GM23338 (cell line): ENCODE measurements at regions not wholly inside any gene's neighbourhood (a gene's known extent, or its start where the extent isn't known, plus 50 kb on each side); places are given as distances from the start of the nearest gene placed in this dataset.

Experiments used
- ATAC-seq: fragments of 200-7000 bp; cut with Tn5 transposase; 3 replicates; pipeline ENCODE4 v1.9.1; 2020
- DNase-seq: peaks from one replicate; pipeline ENCODE4 v3.0.0-alpha.2; 2015; ENCODE audit warnings: low spot score
- H2AFZ ChIP-seq: fragments of 200-600 bp; sonication (generic); 2 replicates; pipeline ENCODE4 v1.8.0; 2016; ENCODE audit warnings: antibody characterized with exemption, mild to moderate bottlenecking, moderate library complexity
- H3F3A ChIP-seq: fragments of 200-600 bp; sonication (generic); replicated peaks from 2 replicates; pipeline ENCODE4 v1.8.0; 2017; ENCODE audit warnings: antibody characterized with exemption, mixed run types, low read depth
- H3K27ac ChIP-seq: fragments of 200-600 bp; sonication (generic); 2 replicates; pipeline ENCODE4 v1.6.1; 2016; ENCODE audit warnings: low read depth
- H3K27me3 ChIP-seq: fragments of 200-600 bp; sonication (generic); 2 replicates; pipeline ENCODE4 v1.8.0; 2016; ENCODE audit warnings: mild to moderate bottlenecking, mixed run types, moderate library complexity; ENCODE audit not compliant: insufficient read depth
- H3K36me3 ChIP-seq: fragments of 200-600 bp; sonication (generic); 2 replicates; pipeline ENCODE4 v1.8.0; 2016; ENCODE audit warnings: mild to moderate bottlenecking; ENCODE audit not compliant: insufficient read depth
- H3K4me1 ChIP-seq: fragments of 200-600 bp; sonication (generic); 2 replicates; pipeline ENCODE4 v1.8.0; 2016; ENCODE audit warnings: mild to moderate bottlenecking, moderate library complexity; ENCODE audit not compliant: insufficient read depth
- H3K4me2 ChIP-seq: fragments of 200-600 bp; sonication (generic); 2 replicates; pipeline ENCODE4 v1.7.1; 2017; ENCODE audit warnings: mixed run types
- H3K4me3 ChIP-seq: fragments of 200-600 bp; sonication (generic); 2 replicates; pipeline ENCODE4 v1.6.1; 2016; ENCODE audit warnings: mixed run types
- H3K79me2 ChIP-seq: fragments of 200-600 bp; sonication (generic); replicated peaks from 2 replicates; pipeline ENCODE4 v1.8.0; 2017; ENCODE audit warnings: mild to moderate bottlenecking; ENCODE audit not compliant: insufficient read depth
- H3K9me2 ChIP-seq: fragments of 200-600 bp; sonication (generic); 2 replicates; pipeline ENCODE4 v1.8.0; 2017; ENCODE audit not compliant: insufficient read depth
- H4K20me1 ChIP-seq: fragments of 200-600 bp; sonication (generic); replicated peaks from 2 replicates; pipeline ENCODE4 v1.8.0; 2017; ENCODE audit warnings: mild to moderate bottlenecking; ENCODE audit not compliant: insufficient read depth
- H3K27ac Mint-ChIP-seq: 2 replicates; pipeline ENCODE4 v1.8.0; 2020; ENCODE audit warnings: inconsistent platforms, mild to moderate bottlenecking, moderate library complexity, mixed read lengths
- H3K27me3 Mint-ChIP-seq: 3 replicates; pipeline ENCODE4 v1.8.0; 2022; ENCODE audit warnings: low read depth, mild to moderate bottlenecking, moderate library complexity, mixed read lengths, inconsistent platforms; ENCODE audit not compliant: insufficient read depth, poor library complexity
- H3K36me3 Mint-ChIP-seq: 3 replicates; pipeline ENCODE4 v1.8.0; 2021; ENCODE audit warnings: low read depth, mild to moderate bottlenecking, inconsistent platforms, moderate library complexity, mixed read lengths
- H3K4me1 Mint-ChIP-seq: 3 replicates; pipeline ENCODE4 v1.8.0; 2020; ENCODE audit warnings: mild to moderate bottlenecking, inconsistent platforms, mixed read lengths
- H3K4me3 Mint-ChIP-seq: 3 replicates; pipeline ENCODE4 v1.8.0; 2021; ENCODE audit warnings: moderate library complexity, mild to moderate bottlenecking, inconsistent platforms, mixed read lengths
- H3K9me3 Mint-ChIP-seq: 3 replicates; pipeline ENCODE4 v1.8.0; 2020; ENCODE audit warnings: moderate library complexity, mild to moderate bottlenecking, inconsistent platforms, mixed read lengths
- CREB1 ChIP-seq: fragments of 250-450 bp; sonication (Bioruptor Pico); IDR thresholded peaks from 2 replicates; pipeline ENCODE4 v1.5.0; 2020; ENCODE audit warnings: low read depth, mild to moderate bottlenecking, moderate library complexity
- ETS1 ChIP-seq: IDR thresholded peaks from 2 replicates; pipeline ENCODE4 v1.6.1; 2016; ENCODE audit warnings: antibody characterized with exemption
- EZH2 ChIP-seq: fragments of 200-600 bp; sonication (generic); IDR thresholded peaks from one replicate; pipeline ENCODE4 v1.8.0; 2017; ENCODE audit warnings: antibody characterized with exemption, mild to moderate bottlenecking, low read depth; ENCODE audit not compliant: unreplicated experiment
- EZH2phosphoT487 ChIP-seq: fragments of 200-600 bp; sonication (generic); IDR thresholded peaks from one replicate; pipeline ENCODE4 v1.8.1; 2018; ENCODE audit warnings: antibody characterized with exemption; ENCODE audit not compliant: unreplicated experiment
- JUNB ChIP-seq: IDR thresholded peaks from one replicate; pipeline ENCODE4 v1.6.1; 2016; ENCODE audit warnings: antibody characterized with exemption; ENCODE audit not compliant: unreplicated experiment
- NANOG ChIP-seq: IDR thresholded peaks from 2 replicates; pipeline ENCODE4 v1.6.1; 2016; ENCODE audit warnings: antibody characterized with exemption, borderline replicate concordance
- POLR2AphosphoS5 ChIP-seq: IDR thresholded peaks from 2 replicates; pipeline ENCODE4 v1.6.1; 2016; ENCODE audit warnings: antibody characterized with exemption, low read depth
- REST ChIP-seq: IDR thresholded peaks from one replicate; pipeline ENCODE4 v1.6.1; 2018; ENCODE audit warnings: antibody characterized with exemption; ENCODE audit not compliant: unreplicated experiment
- STAT1 ChIP-seq: IDR thresholded peaks from one replicate; pipeline ENCODE4 v1.6.1; 2016; ENCODE audit warnings: antibody characterized with exemption; ENCODE audit not compliant: unreplicated experiment
- ZNF114 ChIP-seq: fragments of 250-450 bp; sonication (Bioruptor Pico); IDR thresholded peaks from 2 replicates; pipeline ENCODE4 v1.5.0; 2020; ENCODE audit warnings: mild to moderate bottlenecking, moderate library complexity
- ZNF331 ChIP-seq: fragments of 250-450 bp; sonication (Bioruptor Pico); IDR thresholded peaks from 2 replicates; pipeline ENCODE4 v1.5.0; 2020; ENCODE audit warnings: low read depth, mild to moderate bottlenecking, moderate library complexity
- TF ChIP-seq, protein P1 (sequence below): fragments of 250-450 bp; sonication (Bioruptor Pico); IDR thresholded peaks from 2 replicates; pipeline ENCODE4 v1.5.0; 2020; ENCODE audit warnings: mild to moderate bottlenecking, moderate library complexity
- TF ChIP-seq, protein P2 (sequence below), 2 experiments: fragments of 200-600 bp in 1 of 2; sonication (generic) in 1 of 2; conservative IDR thresholded peaks; 2 replicates each; pipeline versions ENCODE4 v1.5.1 to v1.6.1; 2016 to 2017; ENCODE audit warnings: antibody characterized with exemption in 2 of 2, low read depth in 2 of 2, mild to moderate bottlenecking in 2 of 2, moderate library complexity in 1 of 2

DNA sequence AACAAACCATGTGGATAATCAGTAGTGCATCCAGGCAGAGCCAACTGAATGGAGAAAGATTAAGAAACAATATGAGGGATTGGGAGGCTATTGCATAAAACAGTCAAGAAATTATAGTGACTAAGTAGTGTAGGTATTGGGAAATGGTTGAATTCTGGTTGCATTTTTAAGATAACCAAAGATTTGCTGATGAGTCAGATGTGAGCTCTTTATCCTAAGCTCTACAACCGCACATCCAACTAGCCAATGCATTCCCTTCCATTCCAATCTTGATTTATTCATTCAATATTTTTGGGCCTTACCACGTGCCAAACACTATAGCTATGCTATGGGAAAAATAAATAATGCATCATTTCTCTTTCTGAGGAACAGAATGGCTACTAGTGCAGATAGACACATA is 524.5 kb upstream of the RGMB start:
- peaks cover 3% of the 10 kb centered on the region; the same call in 2 of the 3 replicates for H3K9me3 Mint-ChIP-seq
- H3K9me2 ChIP-seq, result no peaks in the 10 kb centered on the region
- no peak overlapping the region for H3K27ac ChIP-seq
- H3K4me2 ChIP-seq, result no peak overlapping the region
- no peaks in the 10 kb centered on the region for H3K36me3 Mint-ChIP-seq
- H4K20me1 ChIP-seq, result no peaks in the 10 kb centered on the region
- H2AFZ ChIP-seq, result no peak overlapping the region
- no peak overlapping the region for H3K27ac Mint-ChIP-seq
- no peaks in the 10 kb centered on the region for H3K27me3 Mint-ChIP-seq
- H3K27me3 ChIP-seq, result no peaks in the 10 kb centered on the region
- H3K4me1 Mint-ChIP-seq, result 0 out of 3 replicates have a peak, but pooled peaks cover 3% of the 10 kb centered on the region
- H3K4me1 ChIP-seq, result no peaks in the 10 kb centered on the region
- no peak overlapping the region for H3K4me3 ChIP-seq
- TF ChIP-seq JUNB (no peak), REST (no peak), NANOG (no peak), ZNF114 (CRISPR knock-in tag) (no peak), ZNF331 (CRISPR knock-in tag) (no peak), STAT1 (no peak), EZH2phosphoT487 (no peak), POLR2AphosphoS5 (no peak), ETS1 (no peak), EZH2 (no peak), CREB1 (no peak)
- TF ChIP-seq, protein P1, sequence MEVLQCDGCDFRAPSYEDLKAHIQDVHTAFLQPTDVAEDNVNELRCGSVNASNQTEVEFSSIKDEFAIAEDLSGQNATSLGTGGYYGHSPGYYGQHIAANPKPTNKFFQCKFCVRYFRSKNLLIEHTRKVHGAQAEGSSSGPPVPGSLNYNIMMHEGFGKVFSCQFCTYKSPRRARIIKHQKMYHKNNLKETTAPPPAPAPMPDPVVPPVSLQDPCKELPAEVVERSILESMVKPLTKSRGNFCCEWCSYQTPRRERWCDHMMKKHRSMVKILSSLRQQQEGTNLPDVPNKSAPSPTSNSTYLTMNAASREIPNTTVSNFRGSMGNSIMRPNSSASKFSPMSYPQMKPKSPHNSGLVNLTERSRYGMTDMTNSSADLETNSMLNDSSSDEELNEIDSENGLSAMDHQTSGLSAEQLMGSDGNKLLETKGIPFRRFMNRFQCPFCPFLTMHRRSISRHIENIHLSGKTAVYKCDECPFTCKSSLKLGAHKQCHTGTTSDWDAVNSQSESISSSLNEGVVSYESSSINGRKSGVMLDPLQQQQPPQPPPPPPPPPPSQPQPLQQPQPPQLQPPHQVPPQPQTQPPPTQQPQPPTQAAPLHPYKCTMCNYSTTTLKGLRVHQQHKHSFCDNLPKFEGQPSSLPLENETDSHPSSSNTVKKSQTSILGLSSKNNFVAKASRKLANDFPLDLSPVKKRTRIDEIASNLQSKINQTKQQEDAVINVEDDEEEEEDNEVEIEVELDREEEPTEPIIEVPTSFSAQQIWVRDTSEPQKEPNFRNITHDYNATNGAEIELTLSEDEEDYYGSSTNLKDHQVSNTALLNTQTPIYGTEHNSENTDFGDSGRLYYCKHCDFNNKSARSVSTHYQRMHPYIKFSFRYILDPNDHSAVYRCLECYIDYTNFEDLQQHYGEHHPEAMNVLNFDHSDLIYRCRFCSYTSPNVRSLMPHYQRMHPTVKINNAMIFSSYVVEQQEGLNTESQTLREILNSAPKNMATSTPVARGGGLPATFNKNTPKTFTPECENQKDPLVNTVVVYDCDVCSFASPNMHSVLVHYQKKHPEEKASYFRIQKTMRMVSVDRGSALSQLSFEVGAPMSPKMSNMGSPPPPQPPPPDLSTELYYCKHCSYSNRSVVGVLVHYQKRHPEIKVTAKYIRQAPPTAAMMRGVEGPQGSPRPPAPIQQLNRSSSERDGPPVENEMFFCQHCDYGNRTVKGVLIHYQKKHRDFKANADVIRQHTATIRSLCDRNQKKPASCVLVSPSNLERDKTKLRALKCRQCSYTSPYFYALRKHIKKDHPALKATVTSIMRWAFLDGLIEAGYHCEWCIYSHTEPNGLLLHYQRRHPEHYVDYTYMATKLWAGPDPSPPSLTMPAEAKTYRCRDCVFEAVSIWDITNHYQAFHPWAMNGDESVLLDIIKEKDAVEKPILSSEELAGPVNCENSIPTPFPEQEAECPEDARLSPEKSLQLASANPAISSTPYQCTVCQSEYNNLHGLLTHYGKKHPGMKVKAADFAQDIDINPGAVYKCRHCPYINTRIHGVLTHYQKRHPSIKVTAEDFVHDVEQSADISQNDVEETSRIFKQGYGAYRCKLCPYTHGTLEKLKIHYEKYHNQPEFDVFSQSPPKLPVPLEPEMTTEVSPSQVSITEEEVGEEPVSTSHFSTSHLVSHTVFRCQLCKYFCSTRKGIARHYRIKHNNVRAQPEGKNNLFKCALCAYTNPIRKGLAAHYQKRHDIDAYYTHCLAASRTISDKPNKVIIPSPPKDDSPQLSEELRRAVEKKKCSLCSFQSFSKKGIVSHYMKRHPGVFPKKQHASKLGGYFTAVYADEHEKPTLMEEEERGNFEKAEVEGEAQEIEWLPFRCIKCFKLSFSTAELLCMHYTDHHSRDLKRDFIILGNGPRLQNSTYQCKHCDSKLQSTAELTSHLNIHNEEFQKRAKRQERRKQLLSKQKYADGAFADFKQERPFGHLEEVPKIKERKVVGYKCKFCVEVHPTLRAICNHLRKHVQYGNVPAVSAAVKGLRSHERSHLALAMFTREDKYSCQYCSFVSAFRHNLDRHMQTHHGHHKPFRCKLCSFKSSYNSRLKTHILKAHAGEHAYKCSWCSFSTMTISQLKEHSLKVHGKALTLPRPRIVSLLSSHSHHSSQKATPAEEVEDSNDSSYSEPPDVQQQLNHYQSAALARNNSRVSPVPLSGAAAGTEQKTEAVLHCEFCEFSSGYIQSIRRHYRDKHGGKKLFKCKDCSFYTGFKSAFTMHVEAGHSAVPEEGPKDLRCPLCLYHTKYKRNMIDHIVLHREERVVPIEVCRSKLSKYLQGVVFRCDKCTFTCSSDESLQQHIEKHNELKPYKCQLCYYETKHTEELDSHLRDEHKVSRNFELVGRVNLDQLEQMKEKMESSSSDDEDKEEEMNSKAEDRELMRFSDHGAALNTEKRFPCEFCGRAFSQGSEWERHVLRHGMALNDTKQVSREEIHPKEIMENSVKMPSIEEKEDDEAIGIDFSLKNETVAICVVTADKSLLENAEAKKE (CRISPR knock-in tag), result no peak
- TF ChIP-seq, protein P2, sequence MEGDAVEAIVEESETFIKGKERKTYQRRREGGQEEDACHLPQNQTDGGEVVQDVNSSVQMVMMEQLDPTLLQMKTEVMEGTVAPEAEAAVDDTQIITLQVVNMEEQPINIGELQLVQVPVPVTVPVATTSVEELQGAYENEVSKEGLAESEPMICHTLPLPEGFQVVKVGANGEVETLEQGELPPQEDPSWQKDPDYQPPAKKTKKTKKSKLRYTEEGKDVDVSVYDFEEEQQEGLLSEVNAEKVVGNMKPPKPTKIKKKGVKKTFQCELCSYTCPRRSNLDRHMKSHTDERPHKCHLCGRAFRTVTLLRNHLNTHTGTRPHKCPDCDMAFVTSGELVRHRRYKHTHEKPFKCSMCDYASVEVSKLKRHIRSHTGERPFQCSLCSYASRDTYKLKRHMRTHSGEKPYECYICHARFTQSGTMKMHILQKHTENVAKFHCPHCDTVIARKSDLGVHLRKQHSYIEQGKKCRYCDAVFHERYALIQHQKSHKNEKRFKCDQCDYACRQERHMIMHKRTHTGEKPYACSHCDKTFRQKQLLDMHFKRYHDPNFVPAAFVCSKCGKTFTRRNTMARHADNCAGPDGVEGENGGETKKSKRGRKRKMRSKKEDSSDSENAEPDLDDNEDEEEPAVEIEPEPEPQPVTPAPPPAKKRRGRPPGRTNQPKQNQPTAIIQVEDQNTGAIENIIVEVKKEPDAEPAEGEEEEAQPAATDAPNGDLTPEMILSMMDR (conservative IDR thresholded peaks at IDR 0.05; ENCODE audit: low read depth in 2 of 2), result no peak
- ATAC-seq (no peak), DNase-seq (no peak)
- no peaks in the 10 kb centered on the region for H3K36me3 ChIP-seq
- H3F3A ChIP-seq, result no peaks in the 10 kb centered on the region
- no peaks in the 10 kb centered on the region for H3K79me2 ChIP-seq
- no peak overlapping the region for H3K4me3 Mint-ChIP-seq
